ENCODE measurements at regions not wholly inside any gene's neighbourhood (a gene's known extent, or its start where the extent isn't known, plus 50 kb on each side); places are given as distances from the start of the nearest gene placed in this dataset.

DNA sequence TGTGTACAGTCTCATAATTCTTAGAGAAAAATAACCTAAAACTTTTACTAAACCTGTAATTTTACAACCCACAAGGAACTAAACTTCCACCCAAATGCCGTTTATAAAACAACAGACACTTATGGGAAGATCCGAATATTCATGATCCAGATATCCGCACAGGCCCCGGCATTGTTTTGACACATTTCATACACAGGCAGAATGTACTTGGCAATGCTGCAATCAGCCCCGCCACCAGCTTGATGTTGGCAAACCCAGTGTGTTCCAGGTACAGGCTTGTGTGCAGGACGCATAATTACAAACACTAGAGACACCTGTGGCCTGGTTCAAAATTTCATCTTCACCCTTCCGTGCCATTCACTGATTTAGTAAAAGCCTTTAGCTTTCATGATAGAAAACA is 393.0 kb upstream of the SALL3 start:
- DNase-seq (ENCODE audit: low read depth, low spot score) = no peak

DNA sequence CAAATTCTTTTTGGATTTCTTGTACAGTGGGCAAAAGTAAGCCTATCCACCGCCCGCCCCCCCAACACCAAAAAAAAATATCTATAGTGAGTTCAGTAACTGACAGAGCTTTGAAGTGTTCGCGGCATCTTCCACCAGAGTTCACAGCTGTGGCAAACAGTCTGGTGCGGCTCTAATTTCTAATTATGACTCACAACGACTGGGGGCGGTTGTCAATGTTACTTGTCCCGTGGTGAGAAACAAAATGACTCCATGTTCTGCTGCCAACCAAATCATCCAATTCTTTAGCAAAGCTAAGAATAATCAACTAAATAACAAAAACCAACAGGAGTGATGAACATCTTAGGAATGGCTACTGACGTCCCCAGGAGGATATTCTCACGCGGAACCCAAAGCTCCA is 392.5 kb upstream of the SALL3 start:
- DNase-seq (ENCODE audit: low read depth, low spot score) = no peak

DNA sequence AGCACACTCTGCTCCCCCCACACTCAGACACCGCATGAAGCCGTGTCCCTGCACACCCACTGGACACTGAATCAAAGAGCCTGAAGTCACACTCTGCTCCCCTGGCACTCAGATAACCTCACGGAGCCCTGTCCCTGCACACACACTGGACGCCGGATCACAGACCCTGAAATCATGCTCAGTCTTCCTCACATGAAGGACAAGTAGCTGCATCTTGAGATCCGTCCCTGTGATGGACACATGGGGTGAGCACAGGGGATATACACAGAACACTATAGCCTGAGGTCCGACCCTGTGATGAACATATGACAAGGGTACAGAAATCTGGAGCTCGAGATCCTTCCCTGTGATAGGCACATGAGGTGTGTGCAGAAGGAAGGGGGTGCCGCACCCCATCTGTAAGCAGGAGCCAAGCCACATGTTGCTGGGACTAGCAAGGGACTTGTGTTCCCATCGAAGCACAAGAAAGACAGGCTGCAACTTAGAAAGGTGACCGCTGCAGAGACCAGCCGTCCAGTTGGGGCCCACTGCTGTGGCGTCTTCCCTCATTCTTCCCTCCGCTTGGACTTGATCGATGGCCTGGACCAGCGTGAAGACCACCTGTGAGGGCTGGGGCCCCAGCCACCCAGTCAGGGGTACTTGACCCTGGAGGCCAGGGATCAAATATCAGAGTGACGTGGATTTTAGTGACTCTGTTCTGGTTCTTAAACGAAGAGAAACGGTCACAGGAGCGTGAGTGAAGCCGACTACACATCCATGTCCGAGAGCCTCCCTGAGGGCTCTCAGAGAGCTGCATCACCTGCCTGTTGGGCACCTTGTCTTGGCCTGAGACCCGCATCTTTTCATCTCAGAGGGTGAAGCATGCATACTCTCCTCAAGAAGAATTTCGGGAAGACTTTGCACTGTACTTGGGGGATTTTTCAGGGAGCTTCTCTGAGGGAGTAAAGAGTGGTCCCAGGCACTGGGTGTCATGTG is 391.7 kb upstream of the SALL3 start:
- DNase-seq (ENCODE audit: low read depth, low spot score) = no peak

DNA sequence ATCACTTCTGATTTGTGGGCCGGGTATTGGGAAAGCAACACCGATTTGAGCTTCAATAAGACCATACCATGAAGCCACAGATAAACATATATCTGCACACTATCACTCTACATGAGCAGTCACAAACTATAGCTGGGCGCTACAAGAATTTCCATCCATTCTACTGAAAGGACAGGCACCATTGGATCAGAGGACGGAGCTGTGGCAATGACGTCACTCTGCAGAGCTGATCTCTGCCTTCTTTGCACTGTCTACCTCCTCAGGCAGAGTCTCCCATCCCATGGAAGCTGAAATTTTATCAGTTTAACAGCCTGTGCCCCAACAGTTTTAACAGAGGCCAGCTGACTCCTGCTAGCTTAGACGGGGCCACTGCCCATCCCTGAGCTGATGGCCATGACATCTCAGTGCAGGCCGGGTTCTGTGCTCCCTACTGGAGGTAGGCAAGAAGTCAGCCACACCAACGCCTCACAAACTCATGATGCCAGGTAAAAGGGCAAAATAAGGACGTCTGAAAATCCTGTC is 389.6 kb upstream of the SALL3 start:
- no peak for DNase-seq (ENCODE audit: low read depth, low spot score)

DNA sequence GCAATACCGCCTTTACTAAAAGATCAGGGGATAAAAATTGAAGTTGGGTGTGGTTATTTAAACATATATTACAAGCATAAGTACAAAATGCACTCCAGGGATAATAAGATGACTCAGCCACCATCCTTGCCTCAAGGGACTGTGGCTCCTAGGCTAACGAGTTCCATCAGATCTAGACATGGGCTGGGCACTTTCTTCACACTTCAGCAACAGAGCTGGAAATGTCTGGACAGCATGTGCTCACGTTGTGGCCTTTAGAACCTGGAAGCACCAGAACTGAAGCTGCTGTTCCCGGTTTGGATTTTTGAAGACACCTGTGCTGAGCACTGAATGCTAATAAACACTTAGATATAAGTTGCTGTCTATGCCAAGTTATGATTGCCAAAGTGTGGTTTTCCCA is 384.2 kb upstream of the SALL3 start:
- DNase-seq (ENCODE audit: low read depth, low spot score) = no peak

DNA sequence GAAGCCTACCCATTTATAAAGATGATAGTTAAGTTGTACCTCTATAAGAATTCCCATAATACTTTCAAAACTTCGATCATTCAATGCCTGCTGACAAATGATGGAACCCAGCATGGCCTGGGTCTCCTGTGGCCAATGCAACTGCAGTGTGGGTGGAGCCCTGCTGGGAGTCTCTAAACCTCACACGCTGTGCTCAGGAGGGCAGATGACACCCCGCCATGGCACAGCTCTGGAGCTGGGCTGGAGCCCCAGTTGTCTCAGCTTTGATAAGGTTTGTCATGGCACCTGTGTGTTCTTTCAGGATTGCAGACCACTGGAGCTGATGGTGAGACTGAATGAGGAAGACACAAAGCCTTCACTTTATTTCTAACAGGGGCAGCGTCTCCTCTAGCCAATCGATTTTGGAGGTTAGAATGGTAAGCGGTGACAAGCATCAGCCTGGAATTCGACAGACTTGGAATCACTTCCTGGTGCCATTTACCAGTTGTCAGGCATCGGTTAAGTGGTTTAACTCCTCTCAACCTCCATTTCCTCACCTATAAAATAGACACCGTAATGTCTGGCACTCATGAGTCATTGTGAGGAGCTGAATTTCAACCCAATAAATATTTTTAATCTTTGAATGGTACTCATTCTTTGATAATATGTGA is 383.6 kb upstream of the SALL3 start:
- DNase-seq (ENCODE audit: low read depth, low spot score) = no peak

DNA sequence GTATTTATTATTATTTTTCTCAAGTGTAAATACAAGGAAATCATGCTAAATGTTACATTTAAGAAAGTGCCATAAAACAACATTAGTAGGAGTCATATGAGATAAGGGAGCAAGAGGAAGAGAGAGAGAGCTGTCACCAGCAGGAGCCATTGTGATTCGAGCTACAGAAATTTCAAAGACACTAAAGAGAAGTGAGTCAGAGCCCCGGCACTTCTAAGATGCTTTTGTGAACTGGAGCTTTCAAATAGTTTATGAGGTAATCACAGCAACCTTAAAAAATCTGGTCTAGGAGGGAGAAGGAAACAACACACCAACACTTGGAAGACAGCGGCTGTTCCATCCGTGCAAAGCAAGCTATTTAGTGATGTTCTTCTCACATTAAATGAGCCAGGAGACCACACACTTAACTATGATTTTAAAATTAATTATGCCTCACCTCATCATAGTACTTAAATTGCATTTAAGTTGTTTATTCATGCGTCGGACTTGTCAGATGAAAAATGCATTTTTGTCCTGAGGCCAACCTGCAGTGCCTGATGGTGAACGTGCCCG is 382.7 kb upstream of the SALL3 start:
- peak; percentile 27 for DNase-seq (ENCODE audit: low read depth, low spot score)

DNA sequence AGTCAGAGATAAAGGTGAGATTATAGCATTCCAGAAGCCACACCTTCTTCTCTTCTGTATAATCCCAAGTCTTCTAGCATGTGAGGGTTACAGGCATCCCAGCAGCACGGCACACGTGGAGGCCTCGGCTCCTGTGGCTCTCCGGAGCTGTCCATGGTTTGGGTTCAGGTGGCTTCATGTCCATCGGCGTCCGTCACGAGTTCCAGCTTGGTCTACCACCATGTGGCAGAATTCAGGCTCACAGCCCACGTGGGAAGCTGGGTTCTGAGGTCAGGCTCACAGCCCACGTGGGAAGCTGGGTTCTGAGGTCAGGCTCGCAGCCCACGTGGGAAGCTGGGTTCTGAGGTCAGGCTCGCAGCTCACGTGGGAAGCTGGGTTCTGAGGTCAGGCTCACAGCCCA is 378.3 kb upstream of the SALL3 start:
- peak; percentile 20 for DNase-seq (ENCODE audit: low read depth, low spot score)

DNA sequence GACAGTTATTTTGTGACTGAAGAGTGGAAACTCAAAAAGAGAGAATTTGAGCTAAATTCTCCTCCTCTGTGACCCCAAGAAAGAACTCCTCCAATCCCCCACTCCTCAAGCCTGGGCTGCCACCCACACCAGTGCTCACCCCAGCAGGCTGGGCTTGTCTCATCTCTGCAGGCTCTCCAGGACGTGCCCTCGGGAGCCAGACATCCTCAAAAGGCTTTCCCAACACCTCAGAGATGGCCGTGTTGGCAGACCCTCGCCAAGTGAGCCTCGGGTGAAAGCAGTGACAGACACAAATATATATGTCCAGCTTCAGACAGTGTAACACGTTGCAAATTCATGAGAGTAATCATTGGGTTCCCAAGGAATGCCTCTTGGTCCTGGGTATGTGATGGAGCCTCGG is 377.7 kb upstream of the SALL3 start:
- no peak for DNase-seq (ENCODE audit: low read depth, low spot score)

DNA sequence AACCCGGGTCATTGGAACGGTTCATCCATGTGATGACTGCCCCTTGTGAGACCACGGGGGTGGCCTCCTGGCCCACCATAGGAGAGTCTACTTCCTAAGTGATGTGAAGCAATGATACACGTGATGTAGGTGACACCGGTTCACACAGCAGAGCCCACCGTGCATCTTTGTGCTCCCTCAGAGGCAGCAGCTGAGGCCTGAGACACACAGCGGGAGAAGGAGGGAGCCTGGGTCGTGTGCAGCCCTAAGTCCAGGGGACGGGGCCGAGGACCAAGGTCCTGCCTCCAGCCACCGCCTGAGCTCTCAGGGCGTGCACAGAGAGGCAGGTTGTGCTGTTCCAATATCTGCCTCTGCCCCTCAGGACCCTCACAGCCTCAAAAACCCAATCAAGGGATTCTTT is 377.2 kb upstream of the SALL3 start:
- no peak for DNase-seq (ENCODE audit: low read depth, low spot score)

DNA sequence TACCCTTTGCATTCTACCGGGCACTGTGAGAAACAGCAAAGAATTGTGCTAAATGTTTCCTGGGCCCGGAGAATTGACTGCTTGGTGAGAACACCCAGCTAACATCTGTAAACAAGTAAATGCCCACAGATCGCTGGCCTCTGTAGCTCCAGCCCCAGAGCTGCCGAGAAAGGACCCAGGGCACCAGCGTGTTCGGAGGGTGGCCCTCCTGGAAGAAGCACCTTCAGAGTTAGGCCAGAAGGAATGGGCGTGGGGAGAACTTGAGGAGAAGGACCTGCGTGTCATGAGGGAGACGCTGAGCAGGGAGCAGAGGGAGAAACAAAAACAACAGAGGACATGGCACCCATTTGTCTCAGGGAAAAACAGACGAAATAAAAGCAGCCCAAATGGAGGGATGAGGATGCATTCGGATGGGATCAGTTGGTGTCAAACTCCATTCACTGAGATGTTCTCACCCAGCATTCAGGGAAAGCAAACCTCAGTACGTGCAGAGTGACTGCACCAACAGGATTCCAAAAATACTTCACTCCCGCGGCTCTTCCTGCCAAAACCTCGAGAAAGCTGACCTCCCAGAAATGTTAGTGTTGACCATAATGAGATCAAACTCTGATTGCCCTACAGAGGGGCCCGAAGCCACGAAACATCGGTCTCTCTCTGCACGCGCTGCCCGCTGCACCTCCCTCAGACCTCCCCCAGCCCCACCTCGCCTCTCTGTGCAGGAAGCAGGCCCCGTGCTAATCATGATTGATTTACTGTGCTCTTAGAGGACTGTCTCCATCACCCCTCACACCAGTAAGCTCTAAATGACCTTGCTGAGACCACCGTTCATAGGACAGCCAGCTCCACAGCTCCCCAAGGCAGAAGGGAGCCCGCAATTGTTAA is 376.3 kb upstream of the SALL3 start:
- DNase-seq (ENCODE audit: low read depth, low spot score) = no peak

DNA sequence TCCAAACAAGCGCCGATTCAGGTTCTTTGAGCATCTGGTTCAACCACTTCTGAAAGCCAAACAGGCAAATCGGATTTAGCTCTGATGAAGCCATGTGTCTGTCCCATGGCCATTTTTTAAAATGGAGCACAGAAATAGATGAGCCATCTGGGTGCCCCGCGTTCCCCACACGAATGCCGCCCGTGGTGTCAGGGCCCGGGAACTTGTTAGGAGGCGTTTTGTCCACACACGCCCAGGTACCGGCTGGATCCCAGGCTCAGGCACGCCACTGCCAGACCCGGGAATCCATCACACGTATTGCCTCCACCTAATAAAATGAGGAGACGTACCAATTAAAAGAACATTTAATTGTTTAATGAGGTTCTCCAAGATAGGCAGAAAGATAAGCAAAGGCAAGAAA is 374.4 kb upstream of the SALL3 start:
- DNase-seq (ENCODE audit: low read depth, low spot score) = no peak

DNA sequence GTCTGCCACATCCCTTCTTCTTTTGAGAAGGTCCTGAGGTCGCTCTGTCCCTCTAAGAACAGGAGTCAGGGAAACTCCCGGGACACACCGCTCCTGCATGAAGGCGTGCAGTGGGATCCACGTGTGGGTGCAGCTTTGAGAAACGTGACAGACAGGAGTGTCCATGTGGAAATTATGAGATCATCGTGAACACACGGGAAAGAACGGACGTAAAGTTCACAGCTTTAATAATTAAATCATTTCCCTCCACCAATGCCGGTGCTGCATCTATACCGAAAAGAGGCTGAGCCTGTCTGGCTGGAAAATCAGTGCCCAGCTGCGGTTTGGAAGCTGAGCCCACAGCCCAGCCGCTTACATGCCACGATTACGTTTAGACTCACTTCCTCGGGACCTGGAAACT is 372.4 kb upstream of the SALL3 start:
- DNase-seq (ENCODE audit: low read depth, low spot score) = no peak

DNA sequence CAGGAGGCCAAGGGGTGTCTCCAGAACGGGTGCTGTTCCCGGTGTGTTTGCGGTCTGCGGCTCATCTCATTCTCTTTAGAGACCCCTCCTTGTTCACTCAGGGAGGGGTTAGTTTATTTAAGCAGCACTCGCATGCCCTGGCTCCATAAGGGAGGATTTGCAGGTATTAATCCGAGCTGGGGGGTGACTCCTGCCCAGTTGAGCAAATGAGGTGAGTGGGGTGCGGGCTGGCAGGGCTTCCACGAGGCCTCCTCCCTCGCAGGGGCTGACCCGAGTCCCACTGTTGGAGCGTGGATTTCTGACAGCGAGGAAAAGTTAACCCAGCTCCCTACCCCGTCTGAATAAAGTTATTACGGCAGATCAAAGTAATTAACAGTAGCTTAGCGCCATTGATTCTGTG is 371.8 kb upstream of the SALL3 start:
- no peak for DNase-seq (ENCODE audit: low read depth, low spot score)

DNA sequence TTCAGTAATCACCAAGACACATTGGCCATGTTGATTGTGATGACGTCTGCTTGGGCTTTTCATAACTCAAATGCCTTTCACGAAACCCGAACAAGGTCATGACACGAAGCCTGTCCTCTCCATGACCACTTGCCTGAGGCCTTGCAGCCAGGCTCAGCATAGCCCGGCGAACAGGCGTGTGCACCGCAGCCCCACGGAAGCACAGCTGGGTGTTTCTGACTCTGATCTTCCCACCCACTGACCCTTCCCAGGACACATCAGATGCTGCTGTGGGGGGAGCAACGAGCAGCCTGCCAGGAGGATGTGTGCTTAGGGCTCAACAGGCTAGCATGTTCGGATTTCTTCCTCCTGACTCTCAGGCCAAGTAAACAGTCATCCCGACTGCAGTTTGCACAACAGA is 369.4 kb upstream of the SALL3 start:
- DNase-seq (ENCODE audit: low read depth, low spot score) = no peak

DNA sequence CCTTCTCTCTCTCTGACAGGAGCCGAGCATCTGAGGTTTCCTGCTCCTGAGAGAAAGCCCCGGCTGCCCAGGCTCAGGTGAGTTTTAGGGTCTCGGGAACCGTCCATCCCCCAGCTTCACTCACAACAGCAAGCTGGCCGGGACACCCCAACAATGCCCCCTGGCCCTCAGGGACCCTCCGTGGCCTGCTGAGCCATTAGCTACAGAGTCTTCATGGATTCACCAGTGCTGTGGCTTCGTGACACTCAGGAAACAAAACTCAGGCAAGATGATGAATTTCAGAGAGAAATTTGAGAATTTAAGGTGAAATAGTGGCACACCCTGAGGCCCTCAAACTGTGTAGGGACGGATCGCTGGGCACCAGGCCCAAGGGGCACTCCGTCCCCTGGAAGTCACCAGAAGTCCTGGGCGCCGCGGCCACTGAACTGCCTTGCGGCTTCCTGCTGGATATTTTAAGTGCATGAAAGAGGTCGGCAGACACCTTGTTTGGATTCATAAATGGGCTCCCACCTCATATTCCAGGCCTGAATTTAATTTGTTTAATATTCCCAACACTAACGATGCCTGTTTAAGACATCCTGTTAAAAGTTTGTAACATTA is 368.3 kb upstream of the SALL3 start:
- DNase-seq (ENCODE audit: low read depth, low spot score) = no peak

DNA sequence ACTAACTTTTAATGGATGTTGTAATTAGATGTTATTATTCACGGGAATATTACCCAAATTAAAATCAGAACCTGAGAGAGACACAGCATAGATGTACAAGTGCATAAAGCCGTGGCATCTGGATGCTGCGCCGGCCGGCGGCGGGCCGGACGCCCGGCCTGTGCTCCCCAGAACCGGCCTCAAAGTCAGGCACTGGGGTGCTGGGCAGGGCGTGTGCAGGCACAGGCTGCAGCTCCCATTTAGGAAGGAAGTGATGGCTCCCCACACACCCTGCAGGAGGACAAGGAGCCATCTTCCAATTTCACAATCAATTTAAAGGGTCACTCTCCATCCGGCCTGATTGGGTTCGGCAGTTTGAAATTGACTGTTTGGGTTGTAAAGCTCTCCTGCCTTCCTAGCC is 367.7 kb upstream of the SALL3 start:
- DNase-seq (ENCODE audit: low read depth, low spot score) = no peak

DNA sequence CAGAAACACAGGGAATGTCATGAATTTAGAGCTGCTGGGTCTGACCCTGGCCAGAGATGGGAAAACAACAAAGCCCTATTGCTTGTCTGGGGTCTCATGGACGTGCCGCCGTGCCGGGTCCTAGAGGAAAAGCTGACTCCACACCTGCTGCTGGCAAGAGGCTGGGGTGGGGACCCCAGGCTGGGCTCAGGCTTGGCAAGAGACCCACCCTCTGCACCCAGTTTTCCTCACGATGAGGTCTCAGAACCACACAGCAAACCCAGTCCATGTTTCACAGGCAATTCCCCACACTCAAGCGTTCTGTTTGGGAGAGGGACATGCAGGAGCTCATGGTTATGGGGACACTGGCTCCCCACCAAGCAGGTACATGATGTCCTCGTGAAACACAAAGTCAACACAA is 367.3 kb upstream of the SALL3 start:
- DNase-seq (ENCODE audit: low read depth, low spot score) = no peak

DNA sequence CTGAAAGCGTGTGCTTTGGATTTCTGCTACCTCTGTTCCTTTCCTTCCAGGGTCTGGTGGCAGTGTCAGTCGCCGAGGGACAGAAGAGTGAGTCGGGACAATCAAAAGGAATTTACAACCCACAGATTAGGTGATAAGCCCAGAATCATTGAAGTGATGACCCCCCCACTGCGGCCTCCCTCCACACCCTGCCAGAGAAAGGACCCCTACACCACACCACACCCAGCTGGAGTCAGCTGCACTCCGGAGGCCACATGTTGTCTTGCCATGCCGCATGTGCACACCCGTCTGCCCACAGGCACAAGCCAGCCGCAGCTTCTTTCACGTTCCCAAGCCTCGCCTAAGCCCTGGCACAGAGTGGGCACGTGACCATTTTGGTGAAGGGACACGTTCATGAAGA is 366.8 kb upstream of the SALL3 start:
- DNase-seq (ENCODE audit: low read depth, low spot score) = no peak

DNA sequence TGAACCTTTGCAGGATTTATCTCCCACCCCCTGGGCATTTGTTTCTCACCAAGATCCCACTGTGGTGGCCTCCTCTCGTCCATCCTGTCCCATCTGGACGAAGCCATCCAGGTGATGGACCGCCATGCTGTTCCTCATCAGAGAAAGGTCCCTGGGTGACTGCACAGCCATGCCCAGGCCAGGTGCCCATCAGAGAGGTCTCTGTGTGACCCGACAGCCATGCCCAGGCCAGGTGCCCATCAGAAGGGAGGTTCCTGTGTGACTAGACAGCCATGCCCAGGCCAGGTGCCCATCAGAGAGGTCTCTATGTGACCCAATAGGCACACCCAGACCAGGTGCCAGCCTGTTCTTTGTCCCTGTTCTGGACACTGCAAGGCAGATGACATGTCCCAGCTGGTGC is 360.9 kb upstream of the SALL3 start:
- no peak for DNase-seq (ENCODE audit: low read depth, low spot score)

DNA sequence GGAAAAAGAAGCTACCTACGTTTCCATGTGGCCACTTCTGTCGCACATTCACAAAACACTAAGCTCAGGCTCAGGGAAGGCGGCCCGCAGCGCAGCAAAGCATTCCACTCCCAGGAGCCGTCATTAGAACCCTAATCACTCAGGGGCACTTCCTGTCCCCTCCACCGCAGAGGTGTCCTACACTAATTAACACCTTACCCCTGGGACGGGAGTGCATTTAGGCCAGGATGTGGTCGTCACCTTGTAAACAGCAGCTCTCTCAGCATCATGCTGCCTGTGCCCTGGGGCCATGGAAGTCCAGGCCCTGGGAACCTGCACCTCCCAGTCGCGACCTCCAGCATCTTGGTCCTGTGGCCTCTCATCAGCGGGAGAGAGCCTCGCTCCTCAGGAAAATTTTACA is 359.8 kb upstream of the SALL3 start:
- peak; percentile 86 for DNase-seq (ENCODE audit: low read depth, low spot score)

Measured in ELF-1 (cell line).